RPMI8226 (cell line): ENCODE measurements at regions not wholly inside any gene's neighbourhood (a gene's known extent, or its start where the extent isn't known, plus 50 kb on each side); places are given as distances from the start of the nearest gene placed in this dataset.

ENCODE experiments used
- DNase-seq: peaks from one replicate; pipeline ENCODE4 v3.0.0-alpha.2; 2015

- DNase-seq, result no peak
These were observed 511.3 kb downstream of the TLR4 start for GRCh38 chr9:118215549-118215948.

DNA sequence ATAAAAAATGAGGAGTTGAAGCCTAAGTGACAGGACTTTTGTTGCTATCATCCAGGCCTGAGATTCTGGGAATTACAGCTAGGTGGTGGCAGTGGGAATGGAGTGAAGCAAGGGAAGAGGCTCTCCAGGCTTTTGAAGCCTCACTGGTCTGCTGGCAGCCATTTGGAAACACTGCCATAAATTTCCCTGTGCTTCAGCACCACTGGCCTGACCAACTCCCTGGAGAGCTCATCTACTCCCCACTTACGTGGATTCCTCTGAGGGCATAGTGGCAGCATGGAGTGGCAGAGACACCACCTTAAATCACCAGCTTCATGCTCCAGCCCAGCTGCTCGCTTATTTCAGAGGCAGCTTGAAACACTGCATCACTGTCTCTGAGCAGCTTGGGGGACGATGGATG, 518.2 kb downstream of the TLR4 start:
- no peak for DNase-seq

DNA sequence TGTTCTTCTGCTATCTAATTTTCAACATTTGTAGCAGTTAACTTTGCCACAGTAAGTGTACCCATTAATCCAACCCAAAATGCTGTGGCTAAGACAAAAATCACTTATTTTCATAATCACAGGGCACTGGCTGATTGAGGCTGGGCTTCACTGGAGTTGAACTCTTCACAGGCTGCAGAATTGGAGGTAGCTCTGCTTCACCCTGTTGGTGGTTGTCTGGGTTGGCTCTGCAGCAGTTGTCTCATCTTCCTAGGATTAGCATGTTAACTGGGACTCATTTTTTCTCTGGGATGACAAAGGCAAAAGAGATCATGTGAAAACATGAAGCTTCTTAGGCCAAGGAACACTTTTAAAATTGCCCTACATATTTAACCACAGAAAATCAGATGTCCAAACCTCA, 518.9 kb downstream of the TLR4 start:
- DNase-seq, result no peak

GRCh38 chr9:118230329-118230728, 526.1 kb downstream of the TLR4 start:
- no peak for DNase-seq

- DNase-seq, result no peak
These were observed 532.4 kb downstream of the TLR4 start for GRCh38 chr9:118236625-118237024.

DNA sequence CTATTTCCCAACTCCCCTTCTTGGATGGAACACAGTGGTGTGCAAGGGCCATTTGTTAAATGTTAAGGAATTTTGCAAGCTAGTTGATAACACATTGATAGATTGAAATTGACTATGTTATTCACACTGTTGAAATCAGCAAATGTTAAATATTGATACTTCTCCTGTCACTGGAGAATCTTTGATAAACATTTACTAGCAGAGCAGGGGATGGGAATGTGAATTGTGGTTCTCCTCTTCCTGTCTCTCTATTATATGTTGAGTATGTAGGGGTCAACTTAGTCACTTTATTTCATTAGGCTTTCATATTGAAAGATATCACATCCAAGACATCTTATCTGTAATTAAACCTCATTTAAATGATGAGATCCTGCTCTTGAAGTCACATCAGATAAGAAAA, 533.9 kb downstream of the TLR4 start:
- no peak for DNase-seq

GRCh38 chr9:118252027-118252426, 547.8 kb downstream of the TLR4 start:
- no peak for DNase-seq

- no peak for DNase-seq
These were observed 558.0 kb downstream of the TLR4 start for GRCh38 chr9:118262191-118262590.

GRCh38 chr9:118263949-118264348, 559.7 kb downstream of the TLR4 start:
- DNase-seq, result no peak

- no peak for DNase-seq
These were observed 563.8 kb downstream of the TLR4 start for GRCh38 chr9:118268046-118268445.

DNA sequence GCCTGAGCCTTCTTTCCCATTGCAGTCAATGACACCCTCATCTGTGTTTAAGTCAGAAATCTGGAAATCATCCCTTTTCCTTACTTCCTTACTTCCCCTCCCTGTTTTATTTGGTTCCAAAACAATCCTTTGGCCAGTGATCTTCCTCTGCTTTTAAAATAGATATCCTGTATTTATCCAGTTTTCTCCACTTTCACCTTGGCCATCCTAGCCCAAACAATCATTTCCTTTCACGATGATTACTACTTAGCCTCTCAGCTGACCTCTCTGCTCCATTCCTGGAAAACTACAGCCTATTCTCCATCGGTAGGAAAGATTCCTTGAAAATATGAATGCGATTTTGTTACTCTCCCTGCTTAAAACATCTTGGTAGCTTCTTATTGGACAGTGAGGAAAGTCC, 565.4 kb downstream of the TLR4 start:
- no peak for DNase-seq

- DNase-seq, result no peak
These were observed 567.1 kb downstream of the TLR4 start for GRCh38 chr9:118271331-118271730.

GRCh38 chr9:118271936-118272335, 567.7 kb downstream of the TLR4 start:
- DNase-seq, result no peak

- DNase-seq, result no peak
These were observed 568.8 kb downstream of the TLR4 start for GRCh38 chr9:118273048-118273447.

- DNase-seq, result no peak
These were observed 572.6 kb downstream of the TLR4 start for GRCh38 chr9:118276784-118277183.

DNA sequence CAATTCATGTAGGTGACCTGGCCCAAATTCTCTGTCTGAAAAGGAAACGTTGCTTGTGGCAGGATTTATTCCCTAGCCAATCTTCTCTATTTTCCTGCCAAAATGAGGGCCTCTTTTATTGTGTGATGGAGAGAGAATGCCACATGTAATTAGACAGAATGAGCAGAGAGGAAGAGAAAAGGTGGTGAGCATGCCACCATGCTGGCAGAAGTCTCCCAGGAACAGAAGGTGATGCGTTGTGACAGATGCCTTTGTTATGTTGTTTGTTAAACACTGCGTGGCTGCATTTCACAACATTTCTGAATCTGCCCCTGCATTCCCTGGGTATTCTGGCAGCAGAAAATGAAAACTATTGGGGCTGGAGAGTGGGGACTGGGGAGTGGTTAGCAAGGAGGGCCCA, 577.6 kb downstream of the TLR4 start:
- no peak for DNase-seq

DNA sequence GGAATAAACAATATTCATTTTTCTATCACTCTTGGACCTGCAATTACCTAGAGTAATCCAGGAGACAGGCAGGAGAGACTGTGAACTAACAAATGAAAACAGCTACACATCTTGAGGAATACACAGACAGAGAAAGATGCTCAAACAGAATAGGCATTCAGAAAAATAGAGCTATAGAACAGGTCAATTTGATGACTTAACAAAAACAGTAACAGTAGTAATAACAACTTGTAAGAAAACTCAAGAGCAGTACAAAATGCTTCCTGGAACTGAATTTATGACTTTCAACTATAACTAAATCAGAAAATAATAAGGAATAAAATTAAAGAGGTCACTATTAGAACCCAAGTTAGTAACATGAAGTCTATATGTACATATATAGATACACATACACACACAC, 579.3 kb downstream of the TLR4 start:
- DNase-seq, result no peak

GRCh38 chr9:118290116-118290515, 585.9 kb downstream of the TLR4 start:
- DNase-seq, result no peak

DNA sequence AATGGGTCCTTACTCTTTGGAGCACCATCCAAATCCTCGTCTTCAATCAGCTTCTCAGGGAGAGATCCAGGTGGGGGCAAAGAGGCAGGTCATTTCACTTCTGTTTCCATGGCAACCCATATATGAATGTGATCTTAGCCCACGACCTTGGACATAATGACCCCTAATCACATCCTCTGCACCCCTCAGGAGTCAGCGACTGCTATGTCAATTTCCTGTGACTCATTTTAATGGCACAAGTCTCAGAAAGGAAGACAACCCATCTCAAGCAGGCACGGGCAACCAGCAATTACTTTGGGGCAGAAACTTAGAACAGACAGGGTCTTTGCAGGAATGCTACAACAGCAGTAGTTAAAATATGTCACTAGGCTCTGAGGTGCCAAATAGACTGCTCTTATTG, 591.2 kb downstream of the TLR4 start:
- DNase-seq, result no peak

- no peak for DNase-seq
These were observed 598.5 kb downstream of the TLR4 start for GRCh38 chr9:118302721-118303120.

GRCh38 chr9:118303216-118303615, 599.0 kb downstream of the TLR4 start:
- no peak for DNase-seq

GRCh38 chr9:118305331-118305730, 601.1 kb downstream of the TLR4 start:
- no peak for DNase-seq

DNA sequence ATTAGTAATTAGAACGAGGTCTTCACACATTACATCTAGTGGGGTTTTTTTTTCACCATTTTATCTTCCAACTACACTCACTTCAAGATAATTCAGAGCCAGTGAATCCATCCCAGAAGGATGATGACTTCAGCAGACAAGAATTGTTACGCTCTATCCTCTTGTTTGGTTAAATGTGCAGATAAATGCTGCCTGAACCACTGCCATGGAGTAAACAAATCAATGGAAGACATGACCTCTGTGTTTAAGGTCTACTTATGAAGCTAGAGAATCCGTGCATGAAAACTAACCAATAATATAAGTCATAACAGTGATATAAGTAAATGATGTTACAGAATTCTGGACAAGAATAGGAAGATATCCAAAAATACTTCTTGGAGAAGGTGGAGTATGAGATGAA, 602.6 kb downstream of the TLR4 start:
- no peak for DNase-seq

DNA sequence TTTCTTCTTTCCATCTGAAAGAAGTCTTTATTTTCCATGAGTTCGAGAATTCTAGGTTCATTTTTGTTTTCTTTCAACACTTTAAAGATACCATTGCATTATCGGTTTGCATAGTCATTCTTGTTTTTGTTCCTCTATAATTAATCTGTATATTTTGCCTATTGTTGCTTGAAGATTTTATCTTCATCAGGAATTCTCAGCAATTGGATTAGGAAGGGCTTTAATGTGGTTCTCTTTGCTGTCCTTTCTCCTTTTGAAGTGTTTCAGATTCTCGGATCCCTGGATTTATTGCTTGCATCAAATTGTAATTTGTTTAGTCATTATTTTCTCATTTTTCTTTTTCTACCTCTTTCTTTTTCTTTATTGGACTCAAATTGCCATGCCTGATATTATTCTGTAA, 609.8 kb downstream of the TLR4 start:
- no peak for DNase-seq

DNA sequence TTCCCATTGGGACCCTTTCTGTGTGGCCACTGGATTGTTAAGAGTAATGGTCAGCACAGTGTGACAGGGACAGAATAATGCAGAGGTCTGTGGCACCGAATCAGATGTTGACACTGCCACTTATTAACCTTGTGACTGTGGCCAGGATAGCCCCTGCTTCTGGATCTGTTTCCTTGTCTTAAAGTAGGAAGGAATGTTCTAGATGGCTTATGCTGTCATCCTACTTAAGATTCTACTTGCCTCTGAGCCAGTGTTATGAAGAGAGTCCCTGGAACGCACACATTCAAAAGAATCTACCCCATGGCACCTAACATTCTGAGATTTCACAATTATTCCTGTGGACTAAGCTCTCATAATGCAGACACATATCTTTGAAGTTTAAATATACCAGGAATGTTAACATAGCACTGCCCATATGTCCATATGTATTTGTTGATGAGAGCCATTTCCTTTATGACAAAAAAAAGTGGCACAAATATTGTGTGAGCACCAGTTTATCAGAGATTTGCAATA, 612.7 kb downstream of the TLR4 start:
- DNase-seq, result no peak
